NT2/D1 (cell line): ENCODE measurements at regions not wholly inside any gene's neighbourhood (a gene's known extent, or its start where the extent isn't known, plus 50 kb on each side); places are given as distances from the start of the nearest gene placed in this dataset.

Experiments
- SUZ12 ChIP-seq: IDR thresholded peaks from 2 replicates; pipeline ENCODE4 v1.6.1; 2011; ENCODE audit not compliant: insufficient read length, insufficient read depth; ENCODE audit errors: extremely low read depth
- YY1 ChIP-seq: IDR thresholded peaks from 2 replicates; pipeline ENCODE4 v1.6.1; 2011; ENCODE audit not compliant: insufficient read length, insufficient read depth
- ZNF274 ChIP-seq: IDR thresholded peaks from 2 replicates; pipeline ENCODE4 v1.6.1; 2011; ENCODE audit warnings: mild to moderate bottlenecking, low read depth, low read length

DNA sequence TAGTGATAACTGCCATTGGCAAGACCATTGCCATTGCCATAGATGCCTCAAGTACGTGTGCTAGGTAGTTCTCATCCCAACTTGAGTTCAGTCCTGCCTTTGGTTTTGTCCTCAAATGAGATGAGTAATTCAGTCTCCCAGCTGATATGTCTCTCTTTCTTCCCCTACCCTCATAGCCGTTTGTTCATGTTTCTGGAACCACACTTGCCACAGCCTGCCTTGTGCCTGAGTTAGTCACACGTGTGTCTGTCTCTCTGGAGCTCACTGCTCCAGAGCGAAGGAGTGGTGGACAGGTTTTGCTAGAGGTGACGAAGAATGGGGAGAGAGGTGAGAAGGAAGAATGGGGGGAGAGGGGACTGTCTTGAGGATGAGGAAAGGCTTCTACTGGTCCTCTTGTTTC lies 88.0 kb upstream of the IGF1R start:
- TF ChIP-seq SUZ12 (no peak), ZNF274 (no peak), YY1 (no peak)
